Neutrophil (primary cell): ENCODE measurements at regions not wholly inside any gene's neighbourhood (a gene's known extent, or its start where the extent isn't known, plus 50 kb on each side); places are given as distances from the start of the nearest gene placed in this dataset.

ENCODE experiments used
- H3K27ac ChIP-seq: fragments of 200-600 bp; sonication (generic); 2 replicates; pipeline ENCODE4 v1.5.1; 2016; ENCODE audit warnings: mild to moderate bottlenecking, moderate library complexity
- H3K27me3 ChIP-seq: fragments of 200-600 bp; sonication (generic); 2 replicates; pipeline ENCODE4 v1.6.0; 2016; ENCODE audit warnings: mild to moderate bottlenecking
- H3K36me3 ChIP-seq: fragments of 200-600 bp; sonication (generic); 2 replicates; pipeline ENCODE4 v1.5.1; 2017
- H3K4me1 ChIP-seq, 2 experiments: fragments of 200-600 bp in 1 of 2; sonication (generic) in 1 of 2; 1 replicate in 1 of 2; 2 replicates in 1 of 2; pipeline versions ENCODE4 v1.5.1 to v1.6.1; 2013 to 2016; ENCODE audit warnings: low read depth in 1 of 2, low read length in 1 of 2, mild to moderate bottlenecking in 1 of 2, moderate library complexity in 1 of 2; ENCODE audit not compliant: control insufficient read depth in 1 of 2, insufficient read depth in 1 of 2
- H3K4me3 ChIP-seq, 2 experiments: fragments of 200-600 bp in 1 of 2; sonication (generic) in 1 of 2; 1 replicate in 1 of 2; 2 replicates in 1 of 2; pipeline ENCODE4 v1.5.1; 2013 to 2016; ENCODE audit warnings: low read depth in 1 of 2, low read length in 1 of 2, mild to moderate bottlenecking in 1 of 2, moderate library complexity in 1 of 2
- H3K9me3 ChIP-seq: fragments of 200-600 bp; sonication (generic); 2 replicates; pipeline ENCODE4 v1.5.1; 2016
- CTCF ChIP-seq: fragments of 200-600 bp; sonication (generic); IDR thresholded peaks from 2 replicates; pipeline ENCODE4 v1.5.1; 2016; ENCODE audit warnings: antibody characterized with exemption

DNA sequence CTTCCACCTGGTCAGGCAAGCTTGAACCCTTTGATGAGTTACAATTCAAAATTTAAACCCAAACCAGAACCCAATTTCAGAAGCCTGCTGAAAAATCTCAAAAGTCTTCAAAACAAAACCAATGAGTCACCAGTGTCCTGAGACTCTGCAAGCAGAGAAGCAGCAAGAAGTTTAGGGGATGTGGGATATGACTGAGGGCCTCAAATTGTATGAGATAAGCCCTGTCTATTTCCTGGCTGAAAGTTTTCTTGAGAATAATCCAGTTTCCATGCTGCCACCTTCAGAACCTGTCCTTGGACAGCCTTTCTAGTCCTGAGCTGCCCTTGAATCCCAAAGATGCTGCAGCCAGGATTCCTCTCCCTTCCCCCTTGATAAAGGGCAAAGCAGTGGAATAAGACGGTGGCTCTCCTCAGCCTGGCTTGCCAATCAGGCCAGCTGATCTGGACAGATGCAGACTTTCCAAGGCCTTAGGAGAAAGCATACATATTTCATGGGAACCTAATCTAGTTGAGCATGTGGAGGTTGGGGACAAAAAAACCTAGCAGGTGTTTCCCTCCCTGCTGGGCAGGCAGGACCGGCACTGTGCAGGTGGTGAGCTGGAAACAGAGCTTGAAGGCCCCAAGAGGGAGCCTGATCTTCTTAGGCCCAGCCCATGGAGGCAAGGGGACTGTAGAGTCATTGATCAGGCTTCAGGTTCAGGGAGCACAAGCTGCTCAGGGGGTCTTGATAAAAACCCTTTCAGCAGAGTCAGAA lies 278.0 kb upstream of the MGAT5 start:
- Histone ChIP-seq H3K4me3 (no peak overlapping the region), H3K27ac (no peak overlapping the region), H3K27me3 (no peaks in the 10 kb centered on the region), H3K4me1 (peaks cover 0 to 5% of the 10 kb centered on the region in 2 experiments), H3K9me3 (no peaks in the 10 kb centered on the region), H3K36me3 (no peaks in the 10 kb centered on the region)
- TF ChIP-seq CTCF: no peak

- no peak overlapping the region for H3K27ac ChIP-seq
- no peak for TF ChIP-seq CTCF
- no peak overlapping the region for H3K4me3 ChIP-seq
- no peaks in the 10 kb centered on the region for H3K27me3 ChIP-seq
- no peaks in the 10 kb centered on the region for H3K36me3 ChIP-seq
- no peaks in the 10 kb centered on the region for H3K9me3 ChIP-seq
- peaks cover 0 to 5% of the 10 kb centered on the region in 2 experiments for H3K4me1 ChIP-seq
Measured at GRCh38 chr2:133976659-133977058, 277.2 kb upstream of the MGAT5 start.

GRCh38 chr2:133977405-133977804 lies 276.5 kb upstream of the MGAT5 start:
- Histone ChIP-seq H3K27ac (no peak overlapping the region), H3K4me3 (no peak overlapping the region), H3K36me3 (no peaks in the 10 kb centered on the region), H3K4me1 (peaks cover 0 to 5% of the 10 kb centered on the region in 2 experiments), H3K27me3 (no peaks in the 10 kb centered on the region), H3K9me3 (no peaks in the 10 kb centered on the region)
- TF ChIP-seq CTCF: no peak

GRCh38 chr2:133982256-133982655 lies 271.6 kb upstream of the MGAT5 start:
- no peaks in the 10 kb centered on the region for H3K36me3 ChIP-seq
- no peak for TF ChIP-seq CTCF
- no peaks in the 10 kb centered on the region for H3K27me3 ChIP-seq
- peaks cover 0 to 3% of the 10 kb centered on the region in 2 experiments for H3K4me1 ChIP-seq
- no peaks in the 10 kb centered on the region for H3K9me3 ChIP-seq
- H3K27ac ChIP-seq: no peak overlapping the region
- H3K4me3 ChIP-seq: no peak overlapping the region

GRCh38 chr2:133985563-133985962 lies 268.3 kb upstream of the MGAT5 start:
- Histone ChIP-seq H3K36me3 (no peaks in the 10 kb centered on the region), H3K4me1 (no peaks in the 10 kb centered on the region), H3K27ac (no peak overlapping the region), H3K4me3 (no peak overlapping the region), H3K27me3 (no peaks in the 10 kb centered on the region), H3K9me3 (no peaks in the 10 kb centered on the region)
- no peak for TF ChIP-seq CTCF
